ENCODE measurements at regions not wholly inside any gene's neighbourhood (a gene's known extent, or its start where the extent isn't known, plus 50 kb on each side); places are given as distances from the start of the nearest gene placed in this dataset.

DNA sequence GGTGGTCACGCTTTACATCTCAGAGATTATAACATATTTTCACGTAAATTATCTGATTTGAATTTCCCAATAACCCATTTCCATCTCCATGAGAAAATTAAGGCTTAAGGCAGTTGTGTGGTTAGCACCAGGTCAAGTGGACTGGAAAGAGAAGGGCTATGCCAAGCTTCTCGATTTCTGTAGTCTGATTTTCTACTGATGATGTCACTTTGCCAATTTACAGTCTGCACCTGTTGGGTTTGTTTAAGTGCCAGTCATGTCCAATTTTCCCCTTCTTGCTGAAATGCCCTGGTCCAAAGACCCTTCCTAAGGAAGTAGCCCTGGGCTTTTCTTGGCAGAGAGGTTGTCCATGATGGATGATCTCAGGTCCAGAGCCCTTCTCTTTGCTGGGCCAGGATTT, 562.3 kb upstream of the BTBD3 start:
- TF ChIP-seq CTCF (IDR thresholded peaks at IDR 0.05): no peak
- TF ChIP-seq EP300 (IDR thresholded peaks at IDR 0.05): no peak
- TF ChIP-seq POLR2A (IDR thresholded peaks at IDR 0.05; ENCODE audit: low read depth): no peak
